HG02981 (cell line): ENCODE measurements at regions not wholly inside any gene's neighbourhood (a gene's known extent, or its start where the extent isn't known, plus 50 kb on each side); places are given as distances from the start of the nearest gene placed in this dataset.

ENCODE experiments used
- ATAC-seq: cut with Tn5 transposase; IDR thresholded peaks from one replicate; pipeline ENCODE4 v1.9.1; 2021; ENCODE audit warnings: mild to moderate bottlenecking, moderate library complexity; ENCODE audit not compliant: unreplicated experiment

DNA sequence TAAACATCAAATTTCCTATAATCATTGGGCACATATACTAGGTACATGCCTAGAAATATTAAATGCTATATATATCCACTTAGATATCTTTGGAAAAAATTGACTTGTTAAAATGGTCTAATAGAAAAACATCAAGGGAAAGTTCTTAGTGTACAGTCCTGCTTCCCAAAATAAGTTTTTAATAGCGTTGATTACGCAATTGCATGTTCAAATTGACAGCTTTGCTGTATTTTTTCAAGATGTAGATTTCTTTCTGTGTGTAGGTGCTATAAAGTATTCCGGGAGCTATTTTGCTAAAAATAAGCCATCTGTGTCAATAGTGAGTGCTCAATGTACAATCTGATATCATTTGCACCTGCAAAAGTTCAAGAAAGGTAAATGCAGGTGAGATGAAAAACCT lies 463.9 kb upstream of the ATP2B1 start:
- ATAC-seq = no peak

DNA sequence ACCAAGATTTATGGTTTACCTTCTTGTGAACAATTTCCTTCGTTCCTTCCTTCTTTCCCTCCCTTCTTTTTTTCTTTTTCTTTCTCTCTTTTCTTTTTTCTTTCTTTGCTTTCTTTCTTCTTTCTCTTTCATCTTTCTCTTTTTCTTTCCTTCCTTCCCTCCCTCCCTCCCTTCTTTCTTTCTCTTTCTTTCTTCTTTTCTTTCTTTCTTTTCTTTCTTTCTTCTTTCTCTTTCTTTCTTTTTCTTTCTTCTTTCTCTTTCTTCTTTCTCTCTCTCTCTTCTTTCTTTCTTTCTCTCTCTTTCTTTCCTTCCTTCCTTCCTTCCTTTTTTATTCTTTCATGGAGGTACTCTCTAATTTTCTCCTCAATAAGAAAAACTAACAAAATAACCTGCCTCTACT lies 462.1 kb upstream of the ATP2B1 start:
- no peak for ATAC-seq

DNA sequence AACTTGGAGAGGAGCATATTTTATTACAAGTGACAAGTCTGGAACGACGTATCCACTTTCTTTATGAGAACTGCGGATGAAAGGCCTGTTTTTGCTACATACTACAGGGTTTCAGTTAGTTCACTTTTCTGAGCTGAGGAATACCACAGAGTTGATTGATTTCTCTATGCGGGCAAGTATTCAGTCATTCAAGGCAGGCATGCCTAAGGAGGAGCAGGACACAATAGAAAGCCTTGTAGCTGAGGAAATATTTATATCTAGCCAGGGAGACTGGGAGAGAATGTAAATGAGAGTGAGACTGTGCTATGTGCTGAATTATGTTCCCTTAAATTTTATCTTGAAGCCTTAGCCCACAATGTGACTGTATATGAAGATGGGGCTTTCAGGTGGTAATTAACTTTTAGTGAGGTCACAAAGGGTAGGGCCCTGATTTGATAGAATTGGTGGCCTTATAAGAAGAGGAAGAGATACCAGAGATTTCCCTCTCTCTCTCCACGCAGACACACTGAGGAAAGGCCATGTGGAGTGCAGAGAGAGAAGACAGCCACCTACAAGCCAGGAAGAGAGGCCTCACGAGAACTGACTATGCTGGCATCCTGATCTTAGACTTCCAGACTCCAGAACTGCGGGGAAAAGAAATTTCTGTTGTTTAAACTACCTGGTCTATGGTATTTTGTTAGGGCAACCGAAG lies 459.0 kb upstream of the ATP2B1 start:
- no peak for ATAC-seq

DNA sequence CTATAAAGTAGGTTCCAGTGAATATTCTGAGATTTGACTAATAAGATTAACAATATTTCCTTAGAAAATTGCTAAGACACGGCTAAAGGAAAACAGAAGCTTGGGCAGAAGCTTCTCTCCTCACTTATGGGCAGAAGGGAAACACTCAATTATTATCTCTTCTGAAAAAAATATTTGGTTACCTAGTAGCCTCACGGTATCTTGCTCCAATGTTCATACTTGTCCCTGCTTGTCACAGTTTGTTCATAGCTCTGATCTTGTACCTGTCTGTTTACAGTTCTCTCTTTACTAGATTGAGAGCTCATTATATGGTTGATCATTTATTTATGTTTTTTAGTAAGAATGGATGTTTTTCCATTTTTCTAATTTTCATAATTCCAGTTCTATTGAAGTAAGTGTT lies 458.0 kb upstream of the ATP2B1 start:
- ATAC-seq = no peak

DNA sequence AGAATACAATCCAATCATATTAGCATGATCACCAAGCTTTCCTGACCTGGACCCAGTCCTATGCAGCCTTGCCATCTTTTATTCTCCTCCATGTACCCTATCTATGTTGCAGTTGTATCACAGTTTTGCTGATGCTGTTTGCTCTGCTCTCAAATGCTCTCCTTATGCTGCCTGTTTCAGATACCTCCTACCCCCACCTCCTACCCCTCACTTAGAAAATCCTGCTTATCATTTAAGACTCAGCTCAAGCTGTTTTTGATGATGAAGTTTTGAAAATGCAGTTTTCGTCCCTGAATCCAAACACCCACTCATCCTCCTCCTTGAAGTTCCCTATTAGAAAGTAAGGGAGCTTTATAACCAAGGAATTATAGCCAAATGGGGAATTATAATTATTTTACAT lies 457.4 kb upstream of the ATP2B1 start:
- ATAC-seq = no peak

DNA sequence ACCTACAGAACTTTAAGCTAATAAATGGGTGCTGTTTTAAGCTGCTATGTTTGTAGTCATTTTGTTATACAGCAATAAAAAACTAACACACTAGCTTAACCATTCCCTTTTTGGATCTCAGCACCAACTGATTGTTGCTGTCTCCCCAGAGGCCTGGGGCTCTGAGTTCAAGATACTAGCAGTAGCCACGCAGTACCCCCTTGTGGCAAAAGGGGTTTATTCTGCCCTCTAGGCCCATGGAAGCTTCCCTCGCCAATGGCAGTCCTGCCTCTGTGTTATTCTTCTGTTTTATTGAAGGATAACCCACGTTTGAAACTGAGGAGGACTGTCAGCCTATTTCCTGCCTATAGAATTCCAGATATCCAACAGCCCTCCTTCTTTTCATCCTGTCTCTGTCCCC lies 455.3 kb upstream of the ATP2B1 start:
- no peak for ATAC-seq

DNA sequence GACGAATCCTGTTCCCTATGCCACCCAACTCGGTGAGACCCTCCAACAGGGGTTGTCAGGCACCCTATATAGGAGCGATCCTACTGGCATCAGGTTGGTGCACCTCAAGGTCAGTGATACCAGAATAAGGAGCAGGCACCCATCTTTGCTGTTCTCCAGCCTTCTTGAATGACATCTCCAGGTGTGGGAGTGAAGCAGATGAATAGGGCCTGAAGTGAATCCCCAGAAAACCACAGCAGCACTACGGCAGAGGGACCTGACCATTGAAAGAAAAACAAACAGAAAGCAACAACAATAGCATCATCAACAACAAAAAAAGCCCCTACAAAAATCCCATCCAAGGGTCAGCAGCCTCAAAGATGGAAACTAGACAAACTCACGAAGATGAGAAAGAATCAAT lies 445.2 kb upstream of the ATP2B1 start:
- no peak for ATAC-seq

DNA sequence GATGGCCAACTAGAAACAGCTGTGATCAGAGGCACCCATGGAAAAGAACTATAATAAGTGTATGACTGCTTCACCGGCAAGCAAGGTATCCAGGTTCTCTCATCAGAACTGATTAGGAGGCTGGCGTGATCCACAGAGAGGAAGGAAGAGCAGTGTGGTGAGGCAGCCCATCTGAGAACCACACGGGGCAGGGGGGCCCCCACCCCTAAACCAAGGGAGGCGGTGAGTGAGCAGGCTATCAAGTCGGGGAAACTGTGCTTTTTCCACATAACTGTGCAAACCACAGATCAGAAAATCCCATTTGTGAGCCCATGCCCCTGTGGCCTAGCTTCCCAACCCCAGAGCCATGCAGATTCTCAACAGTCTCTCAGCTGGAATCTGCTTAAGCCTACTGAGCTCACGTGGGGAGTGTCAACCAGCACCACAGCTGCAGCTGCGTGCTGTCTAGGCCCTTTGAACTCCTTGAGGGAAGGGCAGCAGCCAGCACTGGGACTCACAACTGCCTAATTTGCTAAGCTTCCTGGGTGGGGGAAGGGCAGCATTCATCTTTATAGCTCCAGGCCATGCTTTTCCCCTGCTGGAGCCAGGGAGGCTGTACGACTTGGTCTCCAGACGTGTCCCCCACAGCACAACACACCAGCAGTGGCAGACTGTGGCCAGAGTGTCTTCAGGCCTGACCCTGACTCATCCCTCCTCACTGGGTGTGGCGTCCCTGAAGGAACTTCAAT lies 444.4 kb upstream of the ATP2B1 start:
- ATAC-seq = no peak

DNA sequence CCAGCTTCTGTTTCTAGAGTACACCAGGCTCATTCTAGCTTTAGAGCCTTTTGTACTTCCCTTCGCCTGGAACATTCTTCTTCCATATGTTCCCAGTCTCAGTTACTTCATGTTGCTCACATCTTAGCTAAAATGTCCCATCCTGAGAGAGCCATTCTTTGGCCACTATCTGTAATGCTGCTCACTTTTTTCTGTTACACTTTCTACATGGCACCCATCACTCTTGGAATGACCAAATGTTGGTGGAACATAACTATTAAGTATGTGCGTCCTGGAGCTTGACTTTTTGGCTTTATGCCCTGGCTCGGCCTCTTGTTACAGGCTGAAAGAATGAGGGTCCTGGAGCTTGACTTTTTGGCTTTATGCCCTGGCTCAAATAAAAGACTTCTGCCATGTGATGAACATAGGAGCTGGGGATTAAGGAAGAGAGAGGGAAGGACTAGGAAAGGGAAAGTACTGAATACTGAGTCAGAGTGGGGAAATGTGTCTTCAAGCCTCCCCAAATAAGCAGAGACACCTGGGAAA lies 442.9 kb upstream of the ATP2B1 start:
- no peak for ATAC-seq

DNA sequence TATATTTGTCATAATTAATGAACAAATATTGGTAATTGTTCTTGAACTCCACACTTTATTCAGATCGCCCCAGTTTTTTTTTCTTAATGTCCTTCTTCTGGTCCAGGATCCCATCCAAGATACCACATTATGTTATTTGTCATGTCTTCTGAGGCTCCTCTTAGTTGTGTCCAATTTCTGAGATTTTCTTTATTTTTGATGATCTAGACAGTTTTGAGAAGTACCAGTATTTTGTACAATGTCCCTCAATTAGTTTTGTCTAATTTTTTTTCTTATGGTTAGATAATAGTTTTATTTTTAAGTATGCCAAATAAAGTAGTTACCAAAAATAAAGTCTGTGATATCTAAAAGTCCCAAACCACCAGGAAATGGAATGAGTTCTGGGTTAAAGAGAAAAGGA lies 440.8 kb upstream of the ATP2B1 start:
- no peak for ATAC-seq

DNA sequence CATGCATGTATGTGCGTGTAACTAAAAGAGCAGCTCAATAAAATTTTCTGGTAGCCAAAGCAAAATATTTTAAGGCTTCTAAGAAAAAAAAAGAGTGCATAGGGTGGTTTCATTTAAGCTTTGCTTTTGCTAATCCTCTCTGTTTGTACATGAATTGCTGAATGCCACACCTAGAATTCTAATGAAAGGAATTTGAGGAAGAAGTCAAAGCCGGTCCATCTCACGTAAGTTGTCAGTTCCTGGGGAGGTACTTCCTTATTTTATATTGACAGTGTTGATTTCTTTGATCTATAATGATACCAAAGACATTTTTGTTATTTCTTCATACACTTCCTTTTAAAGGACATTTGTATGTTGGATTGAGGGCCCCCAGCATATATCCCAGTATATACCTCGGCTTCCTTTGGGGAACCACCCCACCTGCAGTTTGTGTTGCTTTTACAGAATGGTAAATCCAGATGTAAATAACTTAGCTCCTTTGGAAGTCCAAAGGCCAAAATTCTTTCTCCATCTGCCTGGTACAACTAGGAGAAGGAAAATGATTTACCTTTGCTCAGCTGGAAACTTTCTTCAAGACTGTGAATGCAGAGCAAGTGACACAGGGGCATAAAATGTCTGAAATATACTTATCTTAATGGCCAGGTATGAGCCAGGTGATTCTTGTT lies 420.9 kb upstream of the ATP2B1 start:
- ATAC-seq = no peak

DNA sequence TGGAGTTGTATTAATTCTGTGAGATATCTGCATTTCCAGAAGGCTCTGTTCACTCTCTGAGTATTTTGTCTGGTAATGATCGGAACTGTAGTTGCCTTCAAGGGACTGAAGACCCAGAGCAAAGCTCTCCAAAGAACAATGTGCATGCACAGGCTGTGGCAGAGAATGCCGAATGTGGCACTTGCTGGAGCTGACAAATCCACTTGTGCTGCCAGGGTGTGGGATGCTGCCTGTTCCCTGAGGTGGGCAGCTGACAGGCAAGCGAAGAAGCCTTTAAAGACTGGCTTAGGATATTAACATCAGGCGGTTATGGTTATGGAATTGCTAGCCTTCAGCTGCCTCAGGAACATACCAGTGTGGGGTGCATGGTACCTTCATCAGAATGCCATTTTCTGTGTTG lies 419.9 kb upstream of the ATP2B1 start:
- no peak for ATAC-seq

DNA sequence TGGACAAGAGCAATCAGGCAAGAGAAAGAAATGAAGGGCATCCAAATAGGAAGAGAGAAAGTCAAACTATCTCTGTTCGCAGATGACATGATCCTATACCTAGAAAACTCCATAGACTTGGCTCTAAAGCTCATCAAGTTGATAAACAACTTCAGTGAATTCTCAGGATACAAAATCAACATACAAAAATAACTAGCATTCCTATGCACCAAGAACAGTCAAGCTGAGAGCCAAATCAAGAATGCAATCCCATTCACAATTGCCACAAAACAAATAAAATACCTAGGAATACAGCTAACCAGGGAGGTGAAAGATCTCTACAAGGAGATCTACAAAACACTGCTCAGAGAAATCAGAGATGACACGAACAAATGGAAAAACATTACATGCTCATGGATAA lies 417.5 kb upstream of the ATP2B1 start:
- no peak for ATAC-seq

DNA sequence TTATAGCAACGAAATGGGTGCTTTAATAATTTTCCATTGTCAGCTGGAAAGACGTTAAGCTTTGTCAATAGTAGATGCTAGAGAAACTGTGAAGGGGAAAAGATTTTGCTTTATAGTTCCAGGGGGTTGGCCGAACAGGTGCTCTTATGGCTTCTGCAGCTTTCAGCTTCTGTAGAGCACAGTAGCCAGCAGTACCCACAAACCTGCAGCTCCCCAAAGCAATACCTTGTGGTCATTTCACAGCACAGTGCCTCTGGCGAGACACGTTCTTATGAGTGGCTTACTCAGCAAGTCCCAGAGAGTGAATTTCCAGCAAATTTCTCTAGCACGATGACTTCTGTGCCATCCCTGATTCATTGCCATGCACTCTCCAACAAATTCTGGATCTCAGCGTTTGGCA lies 416.3 kb upstream of the ATP2B1 start:
- ATAC-seq = no peak

DNA sequence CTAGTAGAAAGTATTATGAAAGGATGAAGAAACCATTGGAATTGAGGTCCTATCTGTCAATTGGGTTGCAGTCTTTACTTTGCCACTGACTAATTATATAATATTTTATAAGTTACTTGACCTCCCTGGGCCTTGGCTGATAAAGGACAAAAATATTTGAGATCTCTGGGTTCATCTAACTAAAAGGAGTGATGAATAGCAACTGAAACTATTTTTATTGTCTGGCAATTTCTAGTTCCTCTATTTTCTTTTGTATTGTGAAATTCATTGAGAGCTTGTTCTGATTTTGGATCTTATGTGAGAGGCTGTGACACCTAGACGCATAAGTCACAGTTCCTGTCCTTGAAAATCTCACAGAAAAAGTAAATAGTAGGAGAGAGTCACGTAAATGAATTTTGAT lies 415.7 kb upstream of the ATP2B1 start:
- ATAC-seq = no peak

DNA sequence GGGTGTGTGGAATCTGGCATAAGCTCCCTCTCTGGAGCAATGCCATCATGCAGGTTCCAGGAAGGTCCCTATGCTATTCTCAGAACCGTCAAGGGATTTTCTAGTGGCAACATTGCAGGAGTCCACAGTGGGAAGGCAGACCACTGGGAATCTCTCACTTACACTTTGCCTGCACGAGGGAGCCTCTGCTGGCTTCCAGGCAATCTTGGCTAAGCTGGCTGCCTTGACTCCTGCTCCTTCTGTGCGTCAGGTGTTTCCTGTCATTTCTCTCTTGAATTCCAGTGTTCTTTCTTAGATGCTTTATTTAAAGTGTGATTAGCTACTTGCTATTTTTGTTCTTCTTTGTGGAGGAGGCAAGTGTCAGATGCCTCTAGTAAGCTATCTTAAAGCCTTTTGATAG lies 414.0 kb upstream of the ATP2B1 start:
- no peak for ATAC-seq

DNA sequence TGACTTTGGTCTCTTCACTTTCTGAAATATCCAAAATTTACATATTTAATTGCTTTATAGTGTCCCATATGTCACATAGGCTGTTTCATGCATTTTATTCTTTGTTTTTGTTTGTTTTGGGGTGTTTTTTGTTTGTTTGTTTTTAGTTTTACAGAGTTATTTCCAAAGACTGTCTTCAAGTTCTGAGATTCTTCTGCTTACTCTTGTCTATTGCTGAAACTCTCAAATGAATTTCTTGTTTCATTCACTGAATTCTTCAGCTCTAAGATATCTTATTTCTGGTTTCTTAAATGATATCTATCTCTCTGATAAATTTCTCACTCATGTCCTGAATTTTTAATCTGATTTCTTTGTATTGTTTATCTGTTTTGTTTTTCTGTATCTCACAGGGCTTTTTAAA lies 412.0 kb upstream of the ATP2B1 start:
- ATAC-seq = no peak

DNA sequence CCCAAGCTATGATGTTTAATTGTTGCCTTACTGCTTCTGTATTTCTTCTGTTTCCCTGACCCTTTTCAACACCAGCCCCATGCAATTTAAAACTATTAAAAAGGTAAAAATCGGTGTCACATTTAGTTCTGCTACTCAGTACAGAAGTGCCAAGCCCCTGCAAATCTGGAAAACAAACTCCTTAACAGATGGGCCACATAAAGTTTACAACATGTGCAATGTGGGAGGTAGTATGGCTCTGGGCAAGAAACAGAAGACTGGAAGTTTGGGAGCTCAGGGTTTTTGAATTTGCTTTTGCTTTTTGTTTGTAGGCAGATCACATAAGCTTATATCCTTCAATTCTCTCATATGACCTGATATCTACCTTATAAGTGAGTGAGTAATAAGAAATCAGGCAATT lies 404.0 kb upstream of the ATP2B1 start:
- ATAC-seq = no peak

DNA sequence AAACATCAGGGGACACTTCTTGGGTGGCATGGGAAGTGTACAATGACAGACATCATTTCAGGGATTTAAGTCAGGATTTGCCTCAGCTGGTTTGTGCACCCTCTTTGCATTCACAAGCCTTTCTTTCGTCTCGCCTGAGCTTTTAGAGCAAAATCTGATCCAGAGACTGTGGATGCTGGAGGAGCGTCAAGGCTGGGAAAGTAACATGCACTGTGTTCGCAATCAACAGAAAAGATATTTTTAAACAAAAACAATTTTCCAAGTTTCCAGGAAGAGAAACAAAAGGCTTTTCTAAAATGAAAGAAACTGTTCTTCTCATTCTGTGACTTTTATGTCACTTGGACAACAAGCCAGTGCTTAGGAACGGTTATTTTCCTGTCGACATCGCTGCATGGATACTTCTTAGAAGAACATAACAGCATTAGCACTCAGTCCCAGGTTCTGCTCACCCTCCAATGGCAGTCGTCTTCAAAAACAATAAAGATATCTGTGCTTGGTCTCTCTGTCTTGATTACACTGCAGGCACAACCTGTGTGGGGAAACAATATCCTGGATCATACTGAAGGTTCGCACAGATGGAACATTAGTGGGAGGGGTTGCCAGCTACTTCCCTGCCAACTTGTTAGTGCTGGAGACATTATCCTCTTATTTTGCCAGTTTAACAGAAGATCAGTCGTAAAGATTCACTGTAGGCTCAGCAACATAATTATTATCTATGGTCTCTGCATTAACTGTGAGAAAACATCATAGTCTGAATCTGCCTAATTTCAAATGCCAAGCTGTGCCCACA lies 403.3 kb upstream of the ATP2B1 start:
- no peak for ATAC-seq

DNA sequence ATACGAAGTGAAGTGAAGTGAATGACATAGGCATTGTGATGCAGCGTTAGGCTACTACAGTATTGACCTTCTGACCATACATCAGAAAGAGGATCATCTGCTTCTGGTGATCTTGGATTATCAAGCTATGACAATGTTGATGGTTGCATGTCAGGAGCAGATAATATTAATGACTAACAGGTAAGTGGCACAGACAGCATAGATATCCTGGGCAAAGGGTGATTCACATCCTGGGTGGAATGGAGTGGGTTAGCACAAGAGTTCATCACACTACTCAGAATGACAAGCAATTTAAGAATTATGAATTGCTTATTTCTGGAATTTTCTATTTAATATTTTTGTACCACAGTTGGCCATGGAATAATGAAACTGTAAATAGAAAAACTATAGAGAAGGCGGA lies 397.9 kb upstream of the ATP2B1 start:
- ATAC-seq = no peak

DNA sequence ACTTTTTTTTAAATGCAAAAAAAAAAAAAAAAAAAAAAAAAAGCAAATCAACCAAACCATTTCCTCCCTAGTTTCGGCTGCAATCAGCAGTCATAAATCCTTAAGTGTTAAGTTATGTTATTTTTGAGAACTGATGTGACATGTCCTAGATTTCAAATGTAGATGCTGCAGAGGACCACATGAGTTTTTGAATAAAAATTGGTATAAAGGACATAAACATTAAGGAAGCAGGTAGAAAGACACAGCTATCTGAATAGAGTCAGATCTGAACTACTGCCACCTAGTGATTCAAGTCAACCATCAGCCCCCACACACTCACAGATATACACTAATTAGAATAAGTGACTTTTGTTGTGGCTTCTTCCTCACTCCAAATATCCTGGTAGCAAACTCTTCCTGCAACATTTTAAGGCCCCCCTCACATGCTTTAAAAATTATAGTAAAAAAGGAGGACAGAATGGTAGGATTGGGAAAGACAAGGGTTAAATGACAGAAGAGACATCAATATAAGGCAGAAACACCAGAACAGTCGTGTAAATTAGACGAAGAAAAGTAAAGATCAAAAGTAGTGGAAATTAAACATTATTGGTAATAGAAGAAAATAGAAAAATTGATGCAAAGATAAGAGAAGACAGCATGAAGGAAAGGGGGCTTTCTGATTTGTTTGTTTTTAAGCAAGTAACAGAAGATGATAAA lies 394.5 kb upstream of the ATP2B1 start:
- ATAC-seq = peak; percentile 84
